Nephron (organoid): ENCODE measurements at regions not wholly inside any gene's neighbourhood (a gene's known extent, or its start where the extent isn't known, plus 50 kb on each side); places are given as distances from the start of the nearest gene placed in this dataset.
A peak's percentile ranks its signal among the peaks of the same experiment; 100 is the strongest.

Experiments
- H3K27ac Mint-ChIP-seq, 3 experiments: 2 replicates each; pipeline ENCODE4 v1.8.0; 2020; ENCODE audit warnings: mixed read lengths in 3 of 3, mild to moderate bottlenecking in 2 of 3, moderate library complexity in 1 of 3
- H3K27me3 Mint-ChIP-seq: 2 replicates; pipeline ENCODE4 v1.8.0; 2021; ENCODE audit warnings: low read depth, mild to moderate bottlenecking, moderate library complexity, mixed read lengths
- H3K36me3 Mint-ChIP-seq: 2 replicates; pipeline ENCODE4 v1.8.0; 2020; ENCODE audit warnings: low read depth, mixed read lengths
- H3K4me1 Mint-ChIP-seq: 2 replicates; pipeline ENCODE4 v1.8.0; 2020; ENCODE audit warnings: mixed read lengths
- H3K4me3 Mint-ChIP-seq, 3 experiments: 2 replicates each; pipeline ENCODE4 v1.8.0; 2020; ENCODE audit warnings: mild to moderate bottlenecking in 3 of 3, mixed read lengths in 3 of 3, moderate library complexity in 2 of 3
- H3K9me3 Mint-ChIP-seq: 2 replicates; pipeline ENCODE4 v1.8.0; 2020; ENCODE audit warnings: mixed read lengths
- CTCF ChIP-seq, 3 experiments: fragments of 200-600 bp; sonication (generic); IDR thresholded peaks; one replicate each; pipeline ENCODE4 v1.5.0; 2021; ENCODE audit warnings: antibody characterized with exemption in 3 of 3; ENCODE audit not compliant: unreplicated experiment in 3 of 3

GRCh38 chr12:24701343-24701742 is 247.6 kb downstream of the BCAT1 start:
- Mint-ChIP-seq H3K27ac (no peak overlapping the region), H3K36me3 (no peaks in the 10 kb centered on the region), H3K9me3 (peaks cover 2% of the 10 kb centered on the region), H3K4me3 (no peak overlapping the region), H3K27me3 (no peaks in the 10 kb centered on the region), H3K4me1 (no peaks in the 10 kb centered on the region)
- TF ChIP-seq CTCF (IDR thresholded peaks at IDR 0.05; ENCODE audit: unreplicated experiment in 3 of 3) = no peak

GRCh38 chr12:24698972-24699371 is 249.9 kb downstream of the BCAT1 start:
- peaks cover 2% of the 10 kb centered on the region for H3K9me3 Mint-ChIP-seq
- no peaks in the 10 kb centered on the region for H3K36me3 Mint-ChIP-seq
- H3K27me3 Mint-ChIP-seq = no peaks in the 10 kb centered on the region
- TF ChIP-seq CTCF (IDR thresholded peaks at IDR 0.05; ENCODE audit: unreplicated experiment in 3 of 3) = no peak
- H3K4me1 Mint-ChIP-seq = no peaks in the 10 kb centered on the region
- H3K27ac Mint-ChIP-seq = no peak overlapping the region
- H3K4me3 Mint-ChIP-seq = no peak overlapping the region

GRCh38 chr12:24697769-24698168 is 251.1 kb downstream of the BCAT1 start:
- no peak for TF ChIP-seq CTCF (IDR thresholded peaks at IDR 0.05; ENCODE audit: unreplicated experiment in 3 of 3)
- H3K4me3 Mint-ChIP-seq = no peak overlapping the region
- H3K9me3 Mint-ChIP-seq = peaks cover 2% of the 10 kb centered on the region

GRCh38 chr12:24697295-24697694 is 251.6 kb downstream of the BCAT1 start:
- no peak for TF ChIP-seq CTCF (IDR thresholded peaks at IDR 0.05; ENCODE audit: unreplicated experiment in 3 of 3)
- Mint-ChIP-seq H3K4me1 (no peaks in the 10 kb centered on the region), H3K27ac (no peak overlapping the region), H3K9me3 (peaks cover 2% of the 10 kb centered on the region), H3K27me3 (no peaks in the 10 kb centered on the region), H3K36me3 (no peaks in the 10 kb centered on the region), H3K4me3 (no peak overlapping the region)

More at GRCh38 chr12:24697769-24698168, 251.1 kb downstream of the BCAT1 start:
- H3K27ac Mint-ChIP-seq = no peak overlapping the region
- H3K36me3 Mint-ChIP-seq = no peaks in the 10 kb centered on the region
- H3K27me3 Mint-ChIP-seq = no peaks in the 10 kb centered on the region
- no peaks in the 10 kb centered on the region for H3K4me1 Mint-ChIP-seq

- Mint-ChIP-seq H3K27ac (no peak overlapping the region), H3K27me3 (no peaks in the 10 kb centered on the region), H3K4me1 (no peaks in the 10 kb centered on the region), H3K36me3 (no peaks in the 10 kb centered on the region), H3K4me3 (no peak overlapping the region), H3K9me3 (peaks cover 2% of the 10 kb centered on the region)
- TF ChIP-seq CTCF (IDR thresholded peaks at IDR 0.05; ENCODE audit: unreplicated experiment in 3 of 3) = no peak
Observed at GRCh38 chr12:24696800-24697199, 252.1 kb downstream of the BCAT1 start.

- no peaks in the 10 kb centered on the region for H3K9me3 Mint-ChIP-seq
- peak overlapping the region in 2 of 3 experiments; percentile 13 to 53 for H3K27ac Mint-ChIP-seq
- H3K4me1 Mint-ChIP-seq = no peaks in the 10 kb centered on the region
- H3K4me3 Mint-ChIP-seq = no peak overlapping the region
- TF ChIP-seq CTCF (IDR thresholded peaks at IDR 0.05; ENCODE audit: unreplicated experiment in 3 of 3) = no peak
- no peaks in the 10 kb centered on the region for H3K36me3 Mint-ChIP-seq
- no peaks in the 10 kb centered on the region for H3K27me3 Mint-ChIP-seq
Observed at GRCh38 chr12:24695657-24696329, 253.1 kb downstream of the BCAT1 start.
